H7 (cell line): ENCODE measurements at regions not wholly inside any gene's neighbourhood (a gene's known extent, or its start where the extent isn't known, plus 50 kb on each side); places are given as distances from the start of the nearest gene placed in this dataset.

Experiments used
- DNase-seq: peaks from one replicate; pipeline ENCODE4 v3.0.0; 2012
- H3K27me3 ChIP-seq: 2 replicates; pipeline ENCODE4 v1.6.0; 2011; ENCODE audit warnings: mild to moderate bottlenecking, low read length; ENCODE audit not compliant: control insufficient read depth, insufficient read depth
- H3K36me3 ChIP-seq: replicated peaks from 2 replicates; pipeline ENCODE4 v1.5.1; 2011; ENCODE audit warnings: low read length; ENCODE audit not compliant: control insufficient read depth, insufficient read depth
- H3K4me3 ChIP-seq: 2 replicates; pipeline ENCODE4 v1.5.1; 2011; ENCODE audit warnings: low read depth, mild to moderate bottlenecking, control low read depth, low read length, moderate library complexity; ENCODE audit not compliant: insufficient read depth

GRCh38 chr4:137676357-137676998, 144.2 kb upstream of the PCDH18 start:
- H3K27me3 ChIP-seq, result no peaks in the 10 kb centered on the region
- no peak overlapping the region for H3K4me3 ChIP-seq
- no peak for DNase-seq
- no peaks in the 10 kb centered on the region for H3K36me3 ChIP-seq

DNA sequence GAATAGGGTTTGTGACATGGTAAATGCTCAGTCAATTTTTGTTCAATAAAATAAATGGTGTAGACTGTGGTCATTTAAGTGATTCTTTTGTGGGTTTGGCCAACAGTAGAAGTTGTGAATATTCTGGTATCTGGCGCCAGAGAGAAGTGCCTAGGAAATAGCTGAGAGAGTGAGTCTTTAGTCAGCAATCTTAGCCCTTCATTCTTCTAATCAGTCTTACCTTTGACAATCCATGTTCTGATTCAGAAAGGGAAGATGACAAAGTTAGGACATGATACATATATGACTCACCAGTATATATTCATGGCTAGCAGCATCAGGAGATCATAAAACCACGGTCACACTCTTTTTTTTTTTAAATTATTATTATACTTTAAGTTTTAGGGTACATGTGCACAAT, 141.8 kb upstream of the PCDH18 start:
- H3K36me3 ChIP-seq, result no peaks in the 10 kb centered on the region
- H3K27me3 ChIP-seq, result no peaks in the 10 kb centered on the region
- DNase-seq, result no peak
- H3K4me3 ChIP-seq, result no peak overlapping the region

- Histone ChIP-seq H3K4me3 (no peak overlapping the region), H3K27me3 (no peaks in the 10 kb centered on the region), H3K36me3 (no peaks in the 10 kb centered on the region)
- DNase-seq, result no peak
These were observed 136.7 kb upstream of the PCDH18 start for GRCh38 chr4:137668885-137669545.

GRCh38 chr4:137664416-137664815, 132.1 kb upstream of the PCDH18 start:
- H3K27me3 ChIP-seq, result no peaks in the 10 kb centered on the region
- no peak for DNase-seq
- H3K4me3 ChIP-seq, result no peak overlapping the region
- H3K36me3 ChIP-seq, result no peaks in the 10 kb centered on the region

DNA sequence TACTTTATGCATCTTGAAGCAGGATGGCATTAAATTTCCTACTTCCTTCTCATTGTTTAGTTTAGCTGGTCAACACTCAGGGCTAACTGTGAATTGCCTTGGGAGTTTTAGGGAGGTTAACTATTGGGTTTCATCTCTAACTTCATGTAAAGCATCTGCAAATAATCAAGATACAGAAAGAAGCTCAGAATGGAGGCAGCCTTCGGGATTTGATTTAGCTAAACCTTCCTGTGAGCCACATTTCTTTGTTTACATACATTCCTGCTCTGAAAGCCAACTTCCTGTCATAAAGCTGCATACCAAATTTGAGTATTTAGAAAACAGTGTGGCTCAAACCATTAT, 131.7 kb upstream of the PCDH18 start:
- no peaks in the 10 kb centered on the region for H3K27me3 ChIP-seq
- no peaks in the 10 kb centered on the region for H3K36me3 ChIP-seq
- no peak overlapping the region for H3K4me3 ChIP-seq
- DNase-seq, result no peak

- Histone ChIP-seq H3K36me3 (no peaks in the 10 kb centered on the region), H3K27me3 (no peaks in the 10 kb centered on the region), H3K4me3 (no peak overlapping the region)
- no peak for DNase-seq
These were observed 131.2 kb upstream of the PCDH18 start for GRCh38 chr4:137663251-137664045.

DNA sequence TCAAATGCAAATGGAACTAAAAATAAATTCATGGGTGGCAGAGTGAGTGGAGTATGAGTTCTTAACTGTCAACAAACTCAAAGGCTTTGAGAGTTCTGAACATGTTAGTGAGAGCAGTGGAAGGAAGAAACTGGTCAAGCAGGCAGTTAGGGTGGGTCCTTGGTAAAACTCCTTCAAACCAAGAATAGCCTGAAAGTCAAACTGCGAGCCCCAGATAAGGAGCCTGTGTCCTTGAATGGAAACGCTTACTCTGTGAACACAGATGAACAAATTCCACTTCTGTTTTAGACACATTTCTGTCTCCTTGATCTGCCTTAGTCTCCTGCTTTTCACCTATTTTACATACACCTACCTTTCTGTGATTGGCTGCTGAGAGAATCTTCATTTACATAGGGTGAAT, 129.4 kb upstream of the PCDH18 start:
- DNase-seq, result no peak
- no peak overlapping the region for H3K4me3 ChIP-seq
- no peaks in the 10 kb centered on the region for H3K36me3 ChIP-seq
- no peaks in the 10 kb centered on the region for H3K27me3 ChIP-seq

DNA sequence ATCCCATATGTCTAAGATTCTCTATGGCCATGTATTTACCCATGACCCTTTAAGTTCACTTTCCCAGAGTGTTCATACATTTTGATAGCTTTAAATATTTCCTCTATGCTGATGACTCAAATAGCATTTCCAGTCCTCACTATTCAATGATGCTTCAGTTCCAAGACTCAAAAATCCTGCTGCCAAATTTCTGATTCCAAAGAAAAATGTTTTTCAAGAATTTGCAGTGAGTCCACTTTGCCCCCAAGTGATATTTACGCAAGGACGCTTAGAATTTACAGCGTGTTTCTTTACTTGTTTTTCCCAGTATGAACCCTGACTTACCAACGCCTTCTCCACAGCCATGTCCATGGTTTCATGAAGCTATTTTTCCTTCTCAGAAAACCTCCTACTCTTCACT, 127.9 kb upstream of the PCDH18 start:
- no peaks in the 10 kb centered on the region for H3K27me3 ChIP-seq
- H3K36me3 ChIP-seq, result no peaks in the 10 kb centered on the region
- DNase-seq, result no peak
- no peak overlapping the region for H3K4me3 ChIP-seq

DNA sequence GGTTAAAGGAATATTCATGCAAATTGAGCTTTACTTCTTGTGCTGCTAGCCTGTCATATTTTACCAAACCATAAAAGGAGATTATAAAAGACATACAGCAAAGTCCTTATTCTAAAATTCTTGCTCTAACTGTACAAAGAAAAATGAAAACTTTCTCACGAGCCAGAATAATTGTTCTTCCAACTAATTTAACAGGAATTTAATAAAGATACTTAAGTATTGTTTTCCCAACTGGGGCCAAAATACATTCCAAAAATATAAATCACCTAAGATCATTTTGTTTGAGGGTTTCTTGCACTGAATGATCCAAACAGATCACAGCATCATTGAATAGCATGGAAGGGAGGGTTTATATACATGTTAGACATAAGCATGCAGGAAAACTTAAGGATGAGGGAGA, 127.1 kb upstream of the PCDH18 start:
- DNase-seq, result no peak
- Histone ChIP-seq H3K27me3 (no peaks in the 10 kb centered on the region), H3K4me3 (no peak overlapping the region), H3K36me3 (no peaks in the 10 kb centered on the region)

DNA sequence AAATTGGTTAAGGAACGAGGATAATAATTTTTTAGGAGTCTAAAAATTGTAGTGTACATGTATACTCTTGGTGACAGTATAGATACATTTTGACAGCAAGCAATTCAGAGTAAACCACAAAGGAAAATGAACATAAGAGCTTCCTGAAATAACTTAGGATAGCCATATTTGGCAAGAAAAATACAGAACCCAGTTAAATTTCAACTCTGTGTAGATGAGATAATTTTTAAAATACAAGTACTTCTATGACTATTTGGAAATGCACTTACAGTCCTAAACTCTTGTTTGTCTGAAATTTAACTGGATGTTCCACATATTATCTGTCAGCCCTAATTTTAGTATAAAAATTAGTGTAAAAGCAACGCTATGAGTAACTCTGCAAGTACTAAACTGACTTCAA, 124.4 kb upstream of the PCDH18 start:
- no peak for DNase-seq
- Histone ChIP-seq H3K36me3 (no peaks in the 10 kb centered on the region), H3K4me3 (no peak overlapping the region), H3K27me3 (no peaks in the 10 kb centered on the region)

- no peaks in the 10 kb centered on the region for H3K27me3 ChIP-seq
- no peaks in the 10 kb centered on the region for H3K36me3 ChIP-seq
- DNase-seq, result no peak
- H3K4me3 ChIP-seq, result no peak overlapping the region
These were observed 123.0 kb upstream of the PCDH18 start for GRCh38 chr4:137655302-137655701.

GRCh38 chr4:137651128-137651527, 118.8 kb upstream of the PCDH18 start:
- Histone ChIP-seq H3K36me3 (no peaks in the 10 kb centered on the region), H3K4me3 (no peak overlapping the region), H3K27me3 (no peaks in the 10 kb centered on the region)
- no peak for DNase-seq

DNA sequence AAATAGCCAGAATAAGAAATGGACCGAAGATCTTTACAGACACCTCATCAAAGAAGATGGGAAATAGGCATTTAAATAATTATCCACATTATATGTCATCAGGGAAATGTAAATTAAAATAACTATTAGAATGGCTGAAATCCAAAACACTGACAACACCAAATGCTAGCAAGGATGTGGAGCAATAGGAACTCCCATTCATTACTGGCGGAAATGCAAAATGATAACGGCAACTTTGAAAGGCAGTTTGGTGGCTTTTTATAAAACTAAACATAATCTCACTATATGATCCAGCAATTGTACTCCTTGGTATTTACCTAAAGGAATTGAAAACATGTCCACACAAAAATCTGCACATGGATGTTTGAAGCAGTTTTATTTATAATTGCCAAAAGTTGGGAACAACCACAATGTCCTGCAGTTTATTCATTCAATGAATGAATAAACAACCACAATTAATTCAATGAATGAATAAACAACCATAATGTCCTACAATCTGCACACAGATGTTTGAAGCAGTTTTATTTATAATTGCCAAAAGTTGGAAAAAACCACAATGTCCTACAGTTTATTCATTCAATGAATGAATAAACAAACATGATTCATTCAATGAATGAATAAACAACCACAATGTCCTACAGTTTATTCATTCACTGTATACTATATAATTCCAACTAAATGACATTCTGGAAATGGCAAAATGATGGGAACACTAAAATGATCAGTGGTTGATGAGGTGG, 117.6 kb upstream of the PCDH18 start:
- no peaks in the 10 kb centered on the region for H3K36me3 ChIP-seq
- H3K4me3 ChIP-seq, result no peak overlapping the region

GRCh38 chr4:137648531-137648930, 116.2 kb upstream of the PCDH18 start:
- H3K36me3 ChIP-seq, result no peaks in the 10 kb centered on the region
- H3K27me3 ChIP-seq, result no peaks in the 10 kb centered on the region
- no peak for DNase-seq
- no peak overlapping the region for H3K4me3 ChIP-seq

More for the DNA sequence above, 117.6 kb upstream of the PCDH18 start:
- no peak for DNase-seq
- no peaks in the 10 kb centered on the region for H3K27me3 ChIP-seq

DNA sequence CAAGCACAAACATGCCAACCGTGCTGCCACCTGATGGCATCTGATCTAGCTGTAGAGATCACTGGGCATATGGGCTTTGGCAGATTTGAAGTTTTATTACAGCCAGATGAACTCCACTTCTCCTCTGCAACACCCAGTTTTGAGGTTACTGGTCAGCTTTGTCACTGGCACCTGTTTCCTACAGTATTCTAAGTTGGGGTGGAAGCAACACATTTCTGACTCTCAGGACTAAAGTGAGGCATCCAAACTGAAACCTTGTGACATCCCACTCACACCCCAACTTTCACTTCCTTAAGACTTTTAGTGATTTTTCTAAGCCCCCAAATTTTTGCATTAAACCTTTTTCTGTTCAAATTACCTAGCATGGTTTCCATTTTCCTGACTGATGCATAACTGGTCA, 115.1 kb upstream of the PCDH18 start:
- DNase-seq, result no peak
- no peak overlapping the region for H3K4me3 ChIP-seq
- no peaks in the 10 kb centered on the region for H3K27me3 ChIP-seq
- H3K36me3 ChIP-seq, result no peaks in the 10 kb centered on the region
